ENCODE measurements at regions not wholly inside any gene's neighbourhood (a gene's known extent, or its start where the extent isn't known, plus 50 kb on each side); places are given as distances from the start of the nearest gene placed in this dataset.
A peak's percentile ranks its signal among the peaks of the same experiment; 100 is the strongest.

DNA sequence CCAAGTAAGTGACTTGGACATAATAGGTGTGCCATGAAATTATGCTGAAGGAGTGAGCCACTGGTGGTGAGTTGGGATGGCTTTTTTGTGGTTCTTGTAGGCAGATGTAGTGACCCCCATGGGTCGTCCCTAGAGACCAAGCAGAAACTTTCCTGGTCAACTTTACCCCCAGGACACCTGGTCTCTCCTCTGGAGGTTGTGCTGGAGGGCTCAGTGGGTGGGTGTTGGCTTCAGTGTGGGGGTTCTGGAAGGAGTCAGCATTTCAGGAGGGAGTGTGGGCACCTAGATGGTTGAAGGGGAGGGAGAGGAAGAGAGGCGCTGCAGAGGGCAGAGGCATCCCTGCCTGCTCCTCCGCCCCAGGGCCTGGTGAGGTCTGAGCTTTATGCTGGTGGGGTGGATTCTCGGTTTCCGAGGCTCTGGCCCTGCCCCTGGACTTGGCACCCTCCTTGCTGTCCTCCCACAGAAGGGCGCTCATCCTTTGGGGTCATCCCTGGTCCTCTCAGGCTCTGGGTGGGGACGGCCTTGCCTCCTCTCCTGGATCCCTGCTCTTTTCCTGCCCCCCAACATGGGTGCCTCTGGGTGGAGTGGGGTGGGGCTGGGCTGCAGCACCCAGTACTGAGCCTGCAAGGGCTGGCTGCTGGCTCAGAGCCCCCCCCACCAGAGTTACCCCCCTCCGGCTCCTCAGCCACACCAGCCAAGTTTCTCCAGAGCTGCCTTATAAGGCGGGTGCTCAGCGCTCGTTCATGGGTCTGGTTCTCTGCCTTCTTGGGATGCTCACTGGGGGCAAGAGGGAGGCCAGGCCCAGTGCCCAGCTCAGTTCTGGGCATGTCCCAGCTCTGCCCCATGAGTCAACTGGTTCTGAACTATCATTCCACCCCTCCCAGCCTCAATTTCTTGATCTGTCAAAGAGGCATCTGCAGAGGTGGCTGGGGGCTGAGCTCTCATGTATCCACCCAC is 266.8 kb downstream of the SEC14L1 start:
- H3K9me3 ChIP-seq: peaks cover 0 to 5% (median 0%) of the 10 kb centered on the region in 12 donors
- H3K27me3 ChIP-seq: no peaks in the 10 kb centered on the region
- no peak for TF ChIP-seq POLR2A (IDR thresholded peaks at IDR 0.05)
- TF ChIP-seq, protein P1, sequence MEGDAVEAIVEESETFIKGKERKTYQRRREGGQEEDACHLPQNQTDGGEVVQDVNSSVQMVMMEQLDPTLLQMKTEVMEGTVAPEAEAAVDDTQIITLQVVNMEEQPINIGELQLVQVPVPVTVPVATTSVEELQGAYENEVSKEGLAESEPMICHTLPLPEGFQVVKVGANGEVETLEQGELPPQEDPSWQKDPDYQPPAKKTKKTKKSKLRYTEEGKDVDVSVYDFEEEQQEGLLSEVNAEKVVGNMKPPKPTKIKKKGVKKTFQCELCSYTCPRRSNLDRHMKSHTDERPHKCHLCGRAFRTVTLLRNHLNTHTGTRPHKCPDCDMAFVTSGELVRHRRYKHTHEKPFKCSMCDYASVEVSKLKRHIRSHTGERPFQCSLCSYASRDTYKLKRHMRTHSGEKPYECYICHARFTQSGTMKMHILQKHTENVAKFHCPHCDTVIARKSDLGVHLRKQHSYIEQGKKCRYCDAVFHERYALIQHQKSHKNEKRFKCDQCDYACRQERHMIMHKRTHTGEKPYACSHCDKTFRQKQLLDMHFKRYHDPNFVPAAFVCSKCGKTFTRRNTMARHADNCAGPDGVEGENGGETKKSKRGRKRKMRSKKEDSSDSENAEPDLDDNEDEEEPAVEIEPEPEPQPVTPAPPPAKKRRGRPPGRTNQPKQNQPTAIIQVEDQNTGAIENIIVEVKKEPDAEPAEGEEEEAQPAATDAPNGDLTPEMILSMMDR (IDR thresholded peaks at IDR 0.05): no peak
- WGBS, 4 donors: 72 to 82% (median 78%) methylated on average over 8 to 11 of the region's 11 CpGs
- no peak overlapping the region for H3K4me3 ChIP-seq
- DNase-seq (no peak), ATAC-seq (no peak)
- peaks cover 0 to 16% (median 6%) of the 10 kb centered on the region in 9 donors for H3K36me3 ChIP-seq
- H3K27ac ChIP-seq: peak overlapping the region in 8 of 12 donors; percentile 39 to 97 (median 75)
- H3K4me1 ChIP-seq: peaks cover 20 to 89% (median 65%) of the 10 kb centered on the region in 12 donors
- intact Hi-C loops (cut with DNase I): no loop called here

DNA sequence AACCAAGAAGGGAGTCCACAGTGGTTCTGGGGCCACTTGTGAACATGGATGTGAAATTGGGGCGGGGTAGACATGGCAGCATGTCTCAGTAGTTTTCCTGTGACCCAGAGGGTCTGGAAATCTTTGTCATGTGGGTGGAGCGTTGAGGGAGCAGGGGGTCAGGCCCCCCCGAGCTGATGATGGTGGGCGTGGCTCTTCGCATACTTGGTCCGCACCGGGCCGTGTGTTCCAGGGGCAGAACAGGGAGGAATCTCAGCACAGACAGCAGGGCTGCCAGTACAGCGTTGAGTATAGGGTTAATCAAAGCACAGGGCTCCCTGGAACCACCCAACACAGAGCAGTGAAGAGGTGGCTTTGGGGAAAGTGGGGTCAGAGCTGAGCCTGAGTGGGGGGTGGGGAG is 267.5 kb downstream of the SEC14L1 start:
- H3K9me3 ChIP-seq: peaks cover 0 to 11% (median 0%) of the 10 kb centered on the region in 12 donors
- WGBS, 4 donors: 51 to 70% (median 59%) methylated on average over 9 of the region's 9 CpGs
- H3K36me3 ChIP-seq: peaks cover 0 to 9% (median under 1%) of the 10 kb centered on the region in 9 donors
- TF ChIP-seq, protein P1 (IDR thresholded peaks at IDR 0.05): no peak
- TF ChIP-seq POLR2A (IDR thresholded peaks at IDR 0.05): no peak
- intact Hi-C loops (cut with DNase I): no loop called here
- DNase-seq (no peak), ATAC-seq (no peak)
- H3K27ac ChIP-seq: peak overlapping the region in 10 of 12 donors; percentile 34 to 97 (median 73)
- no peak overlapping the region for H3K4me3 ChIP-seq
- peaks cover 20 to 85% (median 63%) of the 10 kb centered on the region in 12 donors for H3K4me1 ChIP-seq
- no peaks in the 10 kb centered on the region for H3K27me3 ChIP-seq

DNA sequence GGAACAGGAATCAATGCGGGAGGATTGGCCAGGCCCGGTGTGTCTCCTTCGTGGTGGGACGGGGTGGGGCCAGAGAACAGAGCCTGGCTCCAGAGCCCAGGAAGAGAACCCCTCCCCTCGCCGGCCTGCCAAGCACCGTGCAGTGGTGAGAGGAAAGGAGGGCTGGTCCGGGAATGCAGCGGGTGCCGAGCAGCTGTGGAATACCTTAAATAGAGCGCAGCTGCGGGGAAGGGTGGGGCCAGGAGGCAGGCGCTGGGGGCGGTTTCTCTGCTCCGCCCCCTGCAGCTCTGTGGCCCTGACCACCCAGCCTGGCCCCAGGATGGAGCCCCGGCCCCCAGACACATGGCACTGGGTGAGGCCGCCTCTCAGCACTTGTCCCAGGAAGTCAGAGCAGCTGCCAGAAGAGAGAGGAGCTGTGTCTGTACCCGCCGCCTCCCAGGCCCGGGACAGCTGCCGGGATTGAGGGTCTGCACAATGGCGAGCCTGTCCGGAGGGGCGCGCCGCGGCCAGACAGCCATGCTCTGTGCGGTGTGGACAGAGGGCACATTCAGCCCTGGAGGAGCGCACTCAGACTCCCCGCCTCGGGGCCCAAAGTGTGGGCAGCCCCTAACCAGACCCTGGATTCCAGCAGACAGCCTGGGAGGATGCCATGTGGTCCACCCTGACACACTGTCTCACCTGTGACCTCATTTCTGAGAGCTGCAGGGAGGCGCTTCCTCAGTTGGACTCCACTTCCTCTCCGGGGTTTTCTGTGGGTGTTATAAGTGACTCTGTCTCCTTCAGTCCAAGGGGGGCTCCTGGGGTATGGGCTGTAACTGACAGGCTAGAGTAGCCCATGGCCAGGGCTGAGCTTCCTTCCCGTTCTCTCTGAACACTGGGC is 268.8 kb downstream of the SEC14L1 start:
- peak overlapping the region in 7 of 12 donors; percentile 6 to 26 (median 18) for H3K4me3 ChIP-seq
- TF ChIP-seq POLR2A (IDR thresholded peaks at IDR 0.05): no peak
- TF ChIP-seq, protein P1 (IDR thresholded peaks at IDR 0.05): no peak
- peaks cover 16 to 76% (median 53%) of the 10 kb centered on the region in 12 donors for H3K4me1 ChIP-seq
- peak overlapping the region; percentile 26 to 97 (median 71) for H3K27ac ChIP-seq
- WGBS, 4 donors: 23 to 46% (median 30%) methylated on average over 8 to 34 of the region's 34 CpGs
- H3K36me3 ChIP-seq: no peaks in the 10 kb centered on the region
- intact Hi-C loops (cut with DNase I): no loop called here
- ATAC-seq: peak; percentile 55 to 84 (median 82)
- peaks cover 0 to 11% (median 0%) of the 10 kb centered on the region in 12 donors for H3K9me3 ChIP-seq
- DNase-seq: peak; percentile 80 to 90 (median 86)
- no peaks in the 10 kb centered on the region for H3K27me3 ChIP-seq
